Mesothelial cell of epicardium (in vitro differentiated cells): ENCODE measurements at regions not wholly inside any gene's neighbourhood (a gene's known extent, or its start where the extent isn't known, plus 50 kb on each side); places are given as distances from the start of the nearest gene placed in this dataset.
"Not testable (repeated sequence)": the region's sequence is repeated elsewhere in the genome, so short reads cannot be mapped to it uniquely, and the experiment has no call there.

ENCODE experiments used
- DNase-seq, 2 experiments: peaks; one replicate each; pipeline ENCODE4 v3.0.0; 2021; ENCODE audit warnings: low spot score in 2 of 2; ENCODE audit not compliant: unreplicated experiment in 2 of 2
- H3K27ac Mint-ChIP-seq: 2 replicates; pipeline ENCODE4 v1.8.0; 2021; ENCODE audit warnings: mixed read lengths
- H3K27me3 Mint-ChIP-seq: 2 replicates; pipeline ENCODE4 v1.8.0; 2021; ENCODE audit warnings: low read depth, mixed read lengths
- H3K36me3 Mint-ChIP-seq: 2 replicates; pipeline ENCODE4 v1.8.0; 2021; ENCODE audit warnings: mixed read lengths
- H3K4me1 Mint-ChIP-seq: 2 replicates; pipeline ENCODE4 v1.8.0; 2021; ENCODE audit warnings: mixed read lengths
- H3K4me3 Mint-ChIP-seq: 2 replicates; pipeline ENCODE4 v1.8.0; 2021; ENCODE audit warnings: mild to moderate bottlenecking, moderate library complexity, mixed read lengths
- H3K9me3 Mint-ChIP-seq: 2 replicates; pipeline ENCODE4 v1.8.0; 2021; ENCODE audit warnings: mixed read lengths
- TF ChIP-seq, protein P1 (sequence below): fragments of 200-600 bp; sonication (generic); IDR thresholded peaks from one replicate; pipeline ENCODE4 v1.5.0; 2021; ENCODE audit warnings: antibody characterized with exemption; ENCODE audit not compliant: unreplicated experiment

DNA sequence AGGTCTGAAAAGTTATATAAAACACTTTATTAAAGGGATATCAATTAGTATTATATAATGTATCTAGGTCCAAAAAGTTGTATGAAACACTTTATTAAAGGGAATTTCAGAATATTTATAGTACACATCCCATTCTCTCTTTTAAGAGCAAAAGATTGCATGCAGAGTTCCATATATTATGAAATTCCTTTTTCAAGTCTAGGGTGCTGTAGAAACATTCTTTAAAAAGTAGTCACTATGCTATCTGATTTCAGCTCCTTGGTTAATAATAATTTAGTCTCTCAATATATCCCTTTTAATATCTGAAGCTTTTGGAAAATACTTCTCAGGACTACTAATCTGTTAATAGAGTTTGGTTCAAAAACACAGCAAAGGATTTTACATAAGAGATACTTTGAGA lies 1496.1 kb upstream of the C9orf72 start:
- no peak overlapping the region for H3K27ac Mint-ChIP-seq
- no peak for DNase-seq
- no peaks in the 10 kb centered on the region for H3K4me1 Mint-ChIP-seq
- H3K36me3 Mint-ChIP-seq: no peaks in the 10 kb centered on the region
- no peak overlapping the region for H3K4me3 Mint-ChIP-seq
- peaks cover 3% of the 10 kb centered on the region for H3K27me3 Mint-ChIP-seq
- H3K9me3 Mint-ChIP-seq: no peaks in the 10 kb centered on the region
- TF ChIP-seq, protein P1, sequence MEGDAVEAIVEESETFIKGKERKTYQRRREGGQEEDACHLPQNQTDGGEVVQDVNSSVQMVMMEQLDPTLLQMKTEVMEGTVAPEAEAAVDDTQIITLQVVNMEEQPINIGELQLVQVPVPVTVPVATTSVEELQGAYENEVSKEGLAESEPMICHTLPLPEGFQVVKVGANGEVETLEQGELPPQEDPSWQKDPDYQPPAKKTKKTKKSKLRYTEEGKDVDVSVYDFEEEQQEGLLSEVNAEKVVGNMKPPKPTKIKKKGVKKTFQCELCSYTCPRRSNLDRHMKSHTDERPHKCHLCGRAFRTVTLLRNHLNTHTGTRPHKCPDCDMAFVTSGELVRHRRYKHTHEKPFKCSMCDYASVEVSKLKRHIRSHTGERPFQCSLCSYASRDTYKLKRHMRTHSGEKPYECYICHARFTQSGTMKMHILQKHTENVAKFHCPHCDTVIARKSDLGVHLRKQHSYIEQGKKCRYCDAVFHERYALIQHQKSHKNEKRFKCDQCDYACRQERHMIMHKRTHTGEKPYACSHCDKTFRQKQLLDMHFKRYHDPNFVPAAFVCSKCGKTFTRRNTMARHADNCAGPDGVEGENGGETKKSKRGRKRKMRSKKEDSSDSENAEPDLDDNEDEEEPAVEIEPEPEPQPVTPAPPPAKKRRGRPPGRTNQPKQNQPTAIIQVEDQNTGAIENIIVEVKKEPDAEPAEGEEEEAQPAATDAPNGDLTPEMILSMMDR: no peak

DNA sequence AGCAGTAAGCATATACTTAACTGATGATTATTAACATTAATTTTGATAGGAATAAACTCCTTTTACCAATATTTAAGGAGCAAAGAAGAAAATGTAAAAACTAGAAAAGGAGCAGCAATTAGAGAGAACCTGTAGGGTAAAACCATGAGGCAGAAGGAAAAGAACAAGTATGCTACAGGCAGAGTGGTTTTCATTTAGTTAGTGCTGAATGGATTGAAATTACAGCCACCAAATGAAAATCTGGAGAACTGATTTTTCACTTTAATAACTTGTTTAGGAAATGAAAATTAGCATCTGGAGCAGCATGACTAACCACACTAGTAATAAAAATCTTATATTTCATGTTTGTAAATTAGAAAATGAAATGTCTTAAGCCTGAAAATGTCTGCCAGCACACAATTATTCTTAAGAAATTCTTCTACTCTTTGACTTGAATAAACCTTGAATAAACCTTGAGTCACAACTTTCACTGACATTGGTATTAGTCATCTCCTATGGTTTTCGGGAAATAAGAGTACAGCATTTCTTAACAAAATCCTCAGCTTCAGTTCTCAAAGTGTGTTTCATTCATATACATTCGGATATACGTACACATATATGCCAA lies 1504.9 kb upstream of the C9orf72 start:
- Mint-ChIP-seq H3K27me3 (no peaks in the 10 kb centered on the region), H3K4me3 (no peak overlapping the region), H3K36me3 (no peaks in the 10 kb centered on the region), H3K27ac (no peak overlapping the region), H3K9me3 (peaks cover 4% of the 10 kb centered on the region), H3K4me1 (no peaks in the 10 kb centered on the region)
- DNase-seq: no peak
- TF ChIP-seq, protein P1: no peak

DNA sequence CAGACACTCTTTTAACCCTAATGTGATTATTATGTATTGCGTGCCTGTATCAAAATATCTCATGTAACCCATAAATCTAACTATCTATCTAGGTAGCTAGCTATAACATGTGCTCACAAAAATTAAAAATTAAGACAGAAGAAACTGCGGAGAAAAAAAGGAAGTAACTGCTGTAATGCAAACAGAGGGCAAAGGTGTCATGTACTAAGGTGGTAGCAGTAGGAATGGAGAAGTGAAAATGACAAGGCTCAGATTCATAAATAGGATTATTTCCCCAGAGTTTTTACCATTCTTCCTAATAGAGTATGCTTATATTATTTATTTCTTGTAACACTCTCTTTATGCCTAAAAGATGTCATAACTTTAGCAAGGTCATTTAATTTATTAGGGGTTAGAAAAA lies 1527.5 kb upstream of the C9orf72 start:
- no peak for DNase-seq
- Mint-ChIP-seq H3K27me3 (no peaks in the 10 kb centered on the region), H3K4me1 (no peaks in the 10 kb centered on the region), H3K4me3 (no peak overlapping the region), H3K27ac (no peak overlapping the region), H3K9me3 (peaks cover 17% of the 10 kb centered on the region), H3K36me3 (no peaks in the 10 kb centered on the region)
- TF ChIP-seq, protein P1: no peak

DNA sequence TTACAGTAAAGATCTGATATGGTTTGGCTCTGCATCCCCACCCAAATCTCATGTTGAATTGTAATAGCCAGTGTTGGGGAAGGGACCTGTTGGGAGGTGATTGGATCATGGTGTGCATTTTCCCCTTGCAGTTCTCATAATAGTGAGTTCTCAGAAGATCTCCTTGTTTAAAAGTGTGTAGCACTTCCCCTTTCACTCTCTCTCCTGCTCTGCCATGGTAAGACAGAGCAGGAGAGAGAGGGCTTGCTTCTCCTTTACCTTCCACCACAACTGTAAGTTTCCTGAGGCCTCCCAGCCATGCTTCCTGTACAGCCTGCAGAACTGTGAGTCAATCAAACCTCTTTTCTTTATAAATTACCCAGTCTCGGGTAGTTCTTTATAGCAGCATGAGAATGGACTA lies 1530.9 kb upstream of the C9orf72 start:
- not testable (repeated sequence) for DNase-seq, H3K4me3 Mint-ChIP-seq, H3K4me1 Mint-ChIP-seq, H3K36me3 Mint-ChIP-seq, H3K27ac Mint-ChIP-seq, H3K9me3 Mint-ChIP-seq, H3K27me3 Mint-ChIP-seq

DNA sequence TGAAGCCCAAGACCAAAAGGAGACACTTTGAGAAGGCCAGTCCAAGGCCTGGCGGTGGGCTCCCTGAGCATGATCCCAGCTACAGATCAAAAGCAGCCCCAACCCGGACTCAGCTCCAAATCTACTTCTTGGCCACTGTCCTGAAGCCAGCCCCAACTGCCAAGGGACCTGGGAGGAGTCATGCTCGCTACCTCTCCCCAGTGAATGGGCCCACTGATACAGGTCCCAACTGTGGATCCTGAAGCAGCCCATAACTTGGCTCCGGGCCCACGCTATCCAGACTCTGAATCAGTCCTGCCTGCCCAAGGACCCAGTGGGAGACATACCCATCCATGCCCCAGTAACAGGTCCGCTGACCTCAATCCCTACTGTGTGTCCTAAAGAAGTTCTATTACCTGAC lies 1545.3 kb upstream of the C9orf72 start:
- DNase-seq: no peak
- H3K27me3 Mint-ChIP-seq: peaks cover 3% of the 10 kb centered on the region
- TF ChIP-seq, protein P1: no peak
- no peak overlapping the region for H3K4me3 Mint-ChIP-seq
- no peak overlapping the region for H3K27ac Mint-ChIP-seq
- H3K36me3 Mint-ChIP-seq: no peaks in the 10 kb centered on the region
- H3K9me3 Mint-ChIP-seq: peaks cover 6% of the 10 kb centered on the region
- H3K4me1 Mint-ChIP-seq: no peaks in the 10 kb centered on the region

DNA sequence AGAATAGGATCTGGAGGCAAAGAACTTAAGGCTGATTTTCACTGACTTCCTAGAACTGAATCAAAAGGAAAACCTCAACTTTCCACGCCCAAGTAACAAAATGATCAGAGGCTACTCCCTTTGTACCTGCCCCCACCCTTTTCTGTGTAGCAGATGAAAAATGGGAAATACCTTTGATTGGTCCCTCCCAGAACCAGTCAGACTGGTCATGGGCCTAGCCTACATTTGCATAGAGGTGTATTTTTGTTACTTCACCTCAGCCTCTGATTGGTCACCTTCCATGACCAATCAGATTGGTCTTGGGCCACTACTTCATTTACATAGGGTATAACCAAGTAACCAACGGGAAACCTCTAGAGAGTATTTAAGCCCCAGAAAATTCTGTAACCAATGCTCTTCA lies 1553.5 kb upstream of the C9orf72 start:
- Mint-ChIP-seq H3K9me3 (peaks cover 61% of the 10 kb centered on the region), H3K4me1 (no peaks in the 10 kb centered on the region), H3K27me3 (no peaks in the 10 kb centered on the region), H3K4me3 (no peak overlapping the region), H3K27ac (no peak overlapping the region), H3K36me3 (peaks cover 12% of the 10 kb centered on the region)
- DNase-seq: no peak
- TF ChIP-seq, protein P1: no peak
